Astrocyte (in vitro differentiated cells and primary cell): ENCODE measurements at regions not wholly inside any gene's neighbourhood (a gene's known extent, or its start where the extent isn't known, plus 50 kb on each side); places are given as distances from the start of the nearest gene placed in this dataset.

ENCODE experiments used
- CTCF ChIP-seq: IDR thresholded peaks from 2 replicates; pipeline ENCODE4 v1.5.1; 2011; ENCODE audit warnings: low read depth, mild to moderate bottlenecking, inconsistent platforms, low read length, moderate library complexity; ENCODE audit not compliant: insufficient read depth
- EZH2 ChIP-seq: IDR thresholded peaks from 2 replicates; pipeline ENCODE4 v1.6.1; 2012; ENCODE audit warnings: mild to moderate bottlenecking, low read length, inconsistent platforms; ENCODE audit not compliant: insufficient read depth

- TF ChIP-seq CTCF (no peak), EZH2 (no peak)
Measured at GRCh38 chr11:80655834-80656233, 1215.0 kb upstream of the TENM4 start.
